Adrenal gland (tissue), 9 donors: ENCODE measurements at regions not wholly inside any gene's neighbourhood (a gene's known extent, or its start where the extent isn't known, plus 50 kb on each side); places are given as distances from the start of the nearest gene placed in this dataset.
"Not testable (repeated sequence)": the region's sequence is repeated elsewhere in the genome, so short reads cannot be mapped to it uniquely, and the experiment has no call there.

Source experiments
- DNase-seq, 7 donors: peaks; one replicate each; pipeline ENCODE4 v3.0.0-alpha.2; 2019 to 2020
- H3K27ac ChIP-seq, 5 donors: fragments of 200-600 bp; sonication (generic) in 4 of 5; 1 replicate in 3 of 5; 2 replicates in 2 of 5; pipeline versions ENCODE4 v1.5.1 to v1.8.0; 2016 to 2020; ENCODE audit warnings: mild to moderate bottlenecking in 1 of 5
- H3K27me3 ChIP-seq: fragments of 200-600 bp; 2 replicates; pipeline ENCODE4 v1.8.0; 2021
- H3K36me3 ChIP-seq, 2 donors: fragments of 200-600 bp; replicated peaks in 1 of 2; 1 replicate in 1 of 2; 2 replicates in 1 of 2; pipeline versions ENCODE4 v1.5.1 to v1.8.0; 2018 to 2022
- H3K4me1 ChIP-seq, 2 donors: fragments of 200-600 bp; replicated peaks in 1 of 2; 1 replicate in 1 of 2; 2 replicates in 1 of 2; pipeline versions ENCODE4 v1.5.1 to v1.8.0; 2018 to 2021
- H3K4me3 ChIP-seq, 4 donors: fragments of 200-600 bp; sonication (generic) in 3 of 4; one replicate each; pipeline ENCODE4 v1.5.1; 2016 to 2018
- H3K9me3 ChIP-seq, 3 donors: fragments of 200-600 bp; sonication (generic) in 1 of 3; replicated peaks in 1 of 3; 1 replicate in 2 of 3; 2 replicates in 1 of 3; pipeline versions ENCODE4 v1.5.1 to v1.8.0; 2016 to 2021
- CTCF ChIP-seq, 6 experiments: fragments of 450-650 bp in 4 of 6; fragments of 200-600 bp in 2 of 6; sonication (generic) in 1 of 6; IDR thresholded peaks; 1 replicate in 5 of 6; 2 replicates in 1 of 6; pipeline versions ENCODE4 v1.5.1 to v1.8.0; 2016 to 2021; ENCODE audit warnings: antibody characterized with exemption in 6 of 6, mild to moderate bottlenecking in 2 of 6, moderate library complexity in 1 of 6
- POLR2A ChIP-seq, 2 donors: fragments of 450-650 bp; IDR thresholded peaks; one replicate each; pipeline ENCODE4 v1.6.1; 2017; ENCODE audit warnings: antibody characterized with exemption in 2 of 2, mild to moderate bottlenecking in 2 of 2, moderate library complexity in 1 of 2
- WGBS, 4 donors: extraction: QIAGEN DNeasy Blood & Tissue Kit in 2 of 4; methylation state at CpG; one replicate each; pipeline versions ENCODE4 v1.1.5 to v1.1.7; 2013 to 2017; 5-methylcytosine and 5-hydroxymethylcytosine counted together
- intact Hi-C, 2 donors: fragments of 100-400 bp; cut with DNase I; formaldehyde crosslinking; loops; one replicate each; pipeline versions ENCODE4 v1.14.1 to v1.15.0; 2022 to 2023
- donor health status: healthy with polysubstance abuse.
- donor health status: Bipolar disorder and iron deficiency.
- donor health status: DM: yes; HTN: yes; CAD: no.
- donor health status: DM: no; HTN: no; CAD: no.
- donor health status: DM: no; HTN: no; CAD: no.

GRCh38 chr1:188170411-188170810, 1341.7 kb downstream of the PLA2G4A start:
- intact Hi-C loops, result no loop called here
- no peak for TF ChIP-seq CTCF (IDR thresholded peaks at IDR 0.05)

GRCh38 chr1:188170935-188171334, 1342.2 kb downstream of the PLA2G4A start:
- TF ChIP-seq POLR2A (IDR thresholded peaks at IDR 0.05) (no peak), CTCF (IDR thresholded peaks at IDR 0.05) (no peak)

More at GRCh38 chr1:188170411-188170810, 1341.7 kb downstream of the PLA2G4A start:
- H3K4me1 ChIP-seq, result no peaks in the 10 kb centered on the region
- no peaks in the 10 kb centered on the region for H3K9me3 ChIP-seq
- no peak for DNase-seq
- no peaks in the 10 kb centered on the region for H3K36me3 ChIP-seq
- no peak overlapping the region for H3K27ac ChIP-seq
- no peak overlapping the region for H3K4me3 ChIP-seq
- WGBS, 4 donors, result 78 to 87% (median 81%) methylated on average over 1 of the region's 1 CpG
- no peaks in the 10 kb centered on the region for H3K27me3 ChIP-seq

GRCh38 chr1:188182063-188182462, 1353.3 kb downstream of the PLA2G4A start:
- 71 to 88% (median 86%) methylated on average over 8 to 10 of the region's 10 CpGs for WGBS, 4 donors
- DNase-seq, H3K36me3 ChIP-seq, H3K9me3 ChIP-seq, H3K4me1 ChIP-seq, H3K27ac ChIP-seq, H3K4me3 ChIP-seq, H3K27me3 ChIP-seq, intact Hi-C loops: not testable (repeated sequence)

More at GRCh38 chr1:188170935-188171334, 1342.2 kb downstream of the PLA2G4A start:
- Histone ChIP-seq H3K4me1 (no peaks in the 10 kb centered on the region), H3K9me3 (no peaks in the 10 kb centered on the region), H3K27ac (no peak overlapping the region), H3K36me3 (no peaks in the 10 kb centered on the region), H3K27me3 (no peaks in the 10 kb centered on the region), H3K4me3 (no peak overlapping the region)
- intact Hi-C loops, result no loop called here
- WGBS, 4 donors, result 60 to 73% (median 66%) methylated on average over 1 of the region's 1 CpG
- DNase-seq, result no peak

GRCh38 chr1:188188317-188188716, 1359.6 kb downstream of the PLA2G4A start:
- intact Hi-C loops, result no loop called here
- no peaks in the 10 kb centered on the region for H3K27me3 ChIP-seq
- TF ChIP-seq CTCF (IDR thresholded peaks at IDR 0.05) (no peak), POLR2A (IDR thresholded peaks at IDR 0.05) (no peak)
- no peaks in the 10 kb centered on the region for H3K36me3 ChIP-seq
- H3K9me3 ChIP-seq, result peaks cover 0 to 8% (median 0%) of the 10 kb centered on the region in 3 donors
- H3K27ac ChIP-seq, result no peak overlapping the region
- DNase-seq, result no peak
- no peaks in the 10 kb centered on the region for H3K4me1 ChIP-seq
- 77 to 91% (median 82%) methylated on average over 2 of the region's 2 CpGs for WGBS, 4 donors
- H3K4me3 ChIP-seq, result no peak overlapping the region

GRCh38 chr1:188194916-188195315, 1366.2 kb downstream of the PLA2G4A start:
- Histone ChIP-seq H3K36me3 (no peaks in the 10 kb centered on the region), H3K27me3 (no peaks in the 10 kb centered on the region), H3K4me1 (no peaks in the 10 kb centered on the region), H3K27ac (no peak overlapping the region), H3K9me3 (peaks cover 0 to 6% (median 0%) of the 10 kb centered on the region in 3 donors), H3K4me3 (no peak overlapping the region)
- DNase-seq, result no peak
- 42 to 86% (median 70%) methylated on average over 1 of the region's 1 CpG for WGBS, 4 donors
- TF ChIP-seq POLR2A (IDR thresholded peaks at IDR 0.05) (no peak), CTCF (IDR thresholded peaks at IDR 0.05) (no peak)
- intact Hi-C loops, result no loop called here
